ENCODE measurements at regions not wholly inside any gene's neighbourhood (a gene's known extent, or its start where the extent isn't known, plus 50 kb on each side); places are given as distances from the start of the nearest gene placed in this dataset.

GRCh38 chr2:16210841-16211240 lies 270.5 kb downstream of the MYCN start:
- TF ChIP-seq POLR2A (IDR thresholded peaks at IDR 0.05) (no peak), CTCF (IDR thresholded peaks at IDR 0.05 in 8 of 11, conservative IDR thresholded peaks at IDR 0.05 in 3 of 11) (no peak)
